HepG2 (cell line): ENCODE measurements at regions not wholly inside any gene's neighbourhood (a gene's known extent, or its start where the extent isn't known, plus 50 kb on each side); places are given as distances from the start of the nearest gene placed in this dataset.

Experiments used
- CBX5 ChIP-seq: sonication (generic); formaldehyde crosslinking; IDR thresholded peaks from 2 replicates; pipeline ENCODE4 v1.4.0; 2020; ENCODE audit warnings: missing genetic modification reagents, borderline replicate concordance
- CHD4 ChIP-seq: fragments of 200-600 bp; sonication (generic); IDR thresholded peaks from 2 replicates; pipeline ENCODE4 v1.7.0; 2017; ENCODE audit warnings: mild to moderate bottlenecking, low read length, borderline replicate concordance
- CTCF ChIP-seq: sonication (generic); formaldehyde crosslinking; IDR thresholded peaks from 2 replicates; pipeline ENCODE4 v1.5.0; 2020; ENCODE audit warnings: mild to moderate bottlenecking, missing genetic modification reagents, moderate library complexity
- ELF1 ChIP-seq: sonication (generic); formaldehyde crosslinking; IDR thresholded peaks from 2 replicates; pipeline ENCODE4 v1.4.0; 2020; ENCODE audit warnings: missing genetic modification reagents
- EZH2 ChIP-seq: conservative IDR thresholded peaks from 2 replicates; pipeline ENCODE4 v1.6.1; 2012; ENCODE audit warnings: mild to moderate bottlenecking, low read depth, low read length, moderate library complexity
- FOXA3 ChIP-seq: IDR thresholded peaks from 2 replicates; pipeline ENCODE4 v1.6.1; 2016; ENCODE audit warnings: missing genetic modification reagents, missing compliant biosample characterization
- FOXM1 ChIP-seq: sonication (generic); formaldehyde crosslinking; IDR thresholded peaks from 2 replicates; pipeline ENCODE4 v1.5.0; 2020; ENCODE audit warnings: missing genetic modification reagents
- JARID2 ChIP-seq: sonication (generic); formaldehyde crosslinking; IDR thresholded peaks from 2 replicates; pipeline ENCODE4 v1.8.1; 2023; ENCODE audit warnings: missing genetic modification reagents, inconsistent platforms; ENCODE audit not compliant: insufficient replicate concordance
- JUND ChIP-seq: sonication (generic); formaldehyde crosslinking; IDR thresholded peaks from 2 replicates; pipeline ENCODE4 v1.8.0; 2022; ENCODE audit warnings: mild to moderate bottlenecking, missing genetic modification reagents
- PHF8 ChIP-seq: sonication (generic); formaldehyde crosslinking; IDR thresholded peaks from 2 replicates; pipeline ENCODE4 v1.5.0; 2020; ENCODE audit warnings: missing genetic modification reagents
- SMAD1 ChIP-seq: sonication (generic); formaldehyde crosslinking; IDR thresholded peaks from 2 replicates; pipeline ENCODE4 v1.4.0; 2020; ENCODE audit warnings: missing genetic modification reagents, low read depth, mild to moderate bottlenecking, borderline replicate concordance
- TCF12 ChIP-seq, 2 experiments: fragments of 450-650 bp in 1 of 2; sonication (generic) in 1 of 2; formaldehyde crosslinking in 1 of 2; IDR thresholded peaks; 2 replicates each; pipeline versions ENCODE4 v1.6.1 to v1.8.0; 2017 to 2022; ENCODE audit warnings: antibody characterized with exemption in 1 of 2, mild to moderate bottlenecking in 1 of 2, missing genetic modification reagents in 1 of 2, moderate library complexity in 1 of 2

- TF ChIP-seq JUND (CRISPR knock-in tag) (no peak), CTCF (CRISPR knock-in tag) (no peak), SMAD1 (CRISPR knock-in tag) (no peak), ELF1 (no peak), TCF12 (IDR thresholded peaks at IDR 0.05) (no peak), TCF12 (CRISPR knock-in tag; IDR thresholded peaks at IDR 0.05) (no peak), JARID2 (CRISPR knock-in tag) (no peak), PHF8 (CRISPR knock-in tag) (no peak), CHD4 (no peak), EZH2 (no peak), FOXM1 (CRISPR knock-in tag) (no peak), CBX5 (CRISPR knock-in tag) (no peak), FOXA3 (CRISPR knock-in tag) (no peak)
Measured at GRCh38 chr5:155895484-155895883, 431.5 kb upstream of the SGCD start.
